MM.1S (cell line): ENCODE measurements at regions not wholly inside any gene's neighbourhood (a gene's known extent, or its start where the extent isn't known, plus 50 kb on each side); places are given as distances from the start of the nearest gene placed in this dataset.

Experiments used
- DNase-seq: peaks from one replicate; pipeline ENCODE4 v3.0.0-alpha.2; 2015
- H2AFZ ChIP-seq: fragments of 300-600 bp; sonication (generic); 2 replicates; pipeline ENCODE4 v1.6.0; 2016; ENCODE audit warnings: antibody characterized with exemption, low read length
- H3F3A ChIP-seq: fragments of 300-600 bp; sonication (generic); 2 replicates; pipeline ENCODE4 v1.6.1; 2016; ENCODE audit warnings: mild to moderate bottlenecking, antibody characterized with exemption, low read length, moderate library complexity, mixed read lengths; ENCODE audit not compliant: insufficient read depth
- H3K27ac ChIP-seq: fragments of 300-600 bp; sonication (generic); 2 replicates; pipeline ENCODE4 v1.5.1; 2016; ENCODE audit warnings: mild to moderate bottlenecking, low read length
- H3K27me3 ChIP-seq: fragments of 300-600 bp; sonication (generic); replicated peaks from 2 replicates; pipeline ENCODE4 v1.6.0; 2016; ENCODE audit warnings: low read length; ENCODE audit not compliant: insufficient read depth
- H3K36me3 ChIP-seq: fragments of 300-600 bp; sonication (generic); replicated peaks from 2 replicates; pipeline ENCODE4 v1.6.1; 2016; ENCODE audit warnings: mild to moderate bottlenecking, low read length, mixed read lengths; ENCODE audit not compliant: insufficient read depth
- H3K4me1 ChIP-seq: fragments of 300-600 bp; sonication (generic); 2 replicates; pipeline ENCODE4 v1.6.1; 2016; ENCODE audit warnings: low read length, mixed read lengths
- H3K4me2 ChIP-seq: fragments of 300-600 bp; sonication (generic); 2 replicates; pipeline ENCODE4 v1.6.0; 2016; ENCODE audit warnings: low read depth, low read length
- H3K4me3 ChIP-seq: fragments of 300-600 bp; sonication (generic); 2 replicates; pipeline ENCODE4 v1.5.1; 2016; ENCODE audit warnings: low read length, mixed read lengths
- H3K79me2 ChIP-seq: fragments of 300-600 bp; sonication (generic); 2 replicates; pipeline ENCODE4 v1.6.1; 2016; ENCODE audit warnings: mixed run types, low read length, mixed read lengths
- H3K9ac ChIP-seq: fragments of 300-600 bp; sonication (generic); 2 replicates; pipeline ENCODE4 v1.6.1; 2016; ENCODE audit warnings: low read length, mixed read lengths
- H3K9me2 ChIP-seq: fragments of 300-600 bp; sonication (generic); replicated peaks from 2 replicates; pipeline ENCODE4 v1.6.1; 2016; ENCODE audit warnings: mild to moderate bottlenecking, low read length, mixed read lengths; ENCODE audit not compliant: insufficient read depth
- H3K9me3 ChIP-seq: fragments of 300-600 bp; sonication (generic); replicated peaks from 2 replicates; pipeline ENCODE4 v1.6.1; 2016; ENCODE audit warnings: mild to moderate bottlenecking, low read length, mixed read lengths; ENCODE audit not compliant: insufficient read depth
- H4K20me1 ChIP-seq: fragments of 300-600 bp; sonication (generic); 2 replicates; pipeline ENCODE4 v1.6.1; 2016; ENCODE audit warnings: mild to moderate bottlenecking, low read length, moderate library complexity, mixed read lengths; ENCODE audit not compliant: insufficient read depth
- CTCF ChIP-seq: fragments of 300-600 bp; sonication (generic); IDR thresholded peaks from 2 replicates; pipeline ENCODE4 v1.5.1; 2016; ENCODE audit warnings: antibody characterized with exemption, low read length, mixed read lengths
- EZH2 ChIP-seq: fragments of 300-600 bp; sonication (generic); optimal IDR thresholded peaks from 2 replicates; pipeline ENCODE3; 2017; ENCODE audit warnings: low read depth, mild to moderate bottlenecking, antibody characterized with exemption, low read length, mixed read lengths
- EZH2phosphoT487 ChIP-seq: fragments of 300-600 bp; sonication (generic); IDR thresholded peaks from 2 replicates; pipeline ENCODE4 v1.6.1; 2018; ENCODE audit warnings: antibody characterized with exemption, low read length

- H3K79me2 ChIP-seq, result no peaks in the 10 kb centered on the region
- H3K27ac ChIP-seq, result peak overlapping the region; percentile 49; the same call in 1 of the 2 replicates
- TF ChIP-seq EZH2phosphoT487, result no peak
- no peak for TF ChIP-seq CTCF
- no peak for TF ChIP-seq EZH2
- H3K9me3 ChIP-seq, result no peaks in the 10 kb centered on the region
- no peaks in the 10 kb centered on the region for H3F3A ChIP-seq
- peak; percentile 89 for DNase-seq
- no peaks in the 10 kb centered on the region for H4K20me1 ChIP-seq
- H3K27me3 ChIP-seq, result no peaks in the 10 kb centered on the region
- peaks cover 16% of the 10 kb centered on the region for H3K4me1 ChIP-seq
- peak overlapping the region; percentile 15; the same call in 1 of the 2 replicates for H3K9ac ChIP-seq
- peak overlapping the region; percentile 25 for H2AFZ ChIP-seq
- peak overlapping the region; percentile 53; the same call in 1 of the 2 replicates for H3K4me2 ChIP-seq
- H3K4me3 ChIP-seq, result 0 out of 2 replicates have a peak overlapping the region, but pooled peaks have one; percentile 6
- H3K36me3 ChIP-seq, result no peaks in the 10 kb centered on the region
- no peaks in the 10 kb centered on the region for H3K9me2 ChIP-seq
Measured at GRCh38 chr2:88239781-88240180, 69.6 kb downstream of the THNSL2 start.

GRCh38 chr2:88236666-88237065, 66.5 kb downstream of the THNSL2 start:
- no peak overlapping the region for H3K9ac ChIP-seq
- H3K27me3 ChIP-seq, result no peaks in the 10 kb centered on the region
- no peak overlapping the region for H3K4me2 ChIP-seq
- no peaks in the 10 kb centered on the region for H3K79me2 ChIP-seq
- DNase-seq, result no peak
- TF ChIP-seq EZH2phosphoT487 (no peak), EZH2 (no peak), CTCF (no peak)
- no peaks in the 10 kb centered on the region for H3F3A ChIP-seq
- no peaks in the 10 kb centered on the region for H3K9me3 ChIP-seq
- no peaks in the 10 kb centered on the region for H4K20me1 ChIP-seq
- H3K27ac ChIP-seq, result no peak overlapping the region
- H3K9me2 ChIP-seq, result no peaks in the 10 kb centered on the region
- peaks cover 16% of the 10 kb centered on the region for H3K4me1 ChIP-seq
- H2AFZ ChIP-seq, result no peak overlapping the region
- no peak overlapping the region for H3K4me3 ChIP-seq
- no peaks in the 10 kb centered on the region for H3K36me3 ChIP-seq
